Activated CD8-positive, alpha-beta memory T cell treated with anti-CD3 and anti-CD28 coated beads, Interleukin-2, amount 10 ng/mL, durations not matched to agents 7 days and 5 days (primary cell): ENCODE measurements at regions not wholly inside any gene's neighbourhood (a gene's known extent, or its start where the extent isn't known, plus 50 kb on each side); places are given as distances from the start of the nearest gene placed in this dataset.

Experiments used
- ATAC-seq: fragments of 150-1000 bp; cut with Tn5 transposase; one replicate; pipeline ENCODE4 v1.10.0; 2021; ENCODE audit warnings: moderate library complexity
- CTCF ChIA-PET: fragments of 350-600 bp; sonication (Branson Sonifier 250); formaldehyde crosslinking; loops from one replicate; lab custom pipeline; 2021; ENCODE audit warnings: antibody characterized with exemption; lab: Charles Lee
- DNase-seq: peaks from one replicate; pipeline ENCODE4 v3.0.0-alpha.2; 2020
- H3K27ac Mint-ChIP-seq: one replicate; pipeline ENCODE4 v1.8.0; 2021; ENCODE audit warnings: mild to moderate bottlenecking, mixed read lengths
- H3K27me3 Mint-ChIP-seq: one replicate; pipeline ENCODE4 v1.8.0; 2021; ENCODE audit warnings: mixed read lengths
- H3K36me3 Mint-ChIP-seq: one replicate; pipeline ENCODE4 v1.8.0; 2021; ENCODE audit warnings: mild to moderate bottlenecking, mixed read lengths
- H3K4me1 Mint-ChIP-seq: one replicate; pipeline ENCODE4 v1.8.0; 2021; ENCODE audit warnings: mixed read lengths
- H3K4me3 Mint-ChIP-seq: one replicate; pipeline ENCODE4 v1.8.0; 2021; ENCODE audit warnings: mild to moderate bottlenecking, moderate library complexity, mixed read lengths
- H3K9me3 Mint-ChIP-seq: one replicate; pipeline ENCODE4 v1.8.0; 2022; ENCODE audit warnings: low read depth, mixed read lengths

- Mint-ChIP-seq H3K9me3 (no peaks in the 10 kb centered on the region), H3K36me3 (no peaks in the 10 kb centered on the region), H3K4me1 (no peaks in the 10 kb centered on the region), H3K4me3 (no peak overlapping the region), H3K27me3 (peaks cover 3% of the 10 kb centered on the region), H3K27ac (no peak overlapping the region)
- ATAC-seq = no peak
- CTCF ChIA-PET = no interaction called here
- no peak for DNase-seq
Observed at GRCh38 chr13:73513751-73514150, 454.9 kb downstream of the KLF5 start.

GRCh38 chr13:73508841-73509240 is 450.0 kb downstream of the KLF5 start:
- H3K4me1 Mint-ChIP-seq = no peaks in the 10 kb centered on the region
- no peak overlapping the region for H3K4me3 Mint-ChIP-seq
- H3K36me3 Mint-ChIP-seq = no peaks in the 10 kb centered on the region
- CTCF ChIA-PET = no interaction called here
- no peaks in the 10 kb centered on the region for H3K9me3 Mint-ChIP-seq
- DNase-seq = no peak
- H3K27ac Mint-ChIP-seq = no peak overlapping the region
- H3K27me3 Mint-ChIP-seq = peaks cover 1% of the 10 kb centered on the region
- no peak for ATAC-seq

DNA sequence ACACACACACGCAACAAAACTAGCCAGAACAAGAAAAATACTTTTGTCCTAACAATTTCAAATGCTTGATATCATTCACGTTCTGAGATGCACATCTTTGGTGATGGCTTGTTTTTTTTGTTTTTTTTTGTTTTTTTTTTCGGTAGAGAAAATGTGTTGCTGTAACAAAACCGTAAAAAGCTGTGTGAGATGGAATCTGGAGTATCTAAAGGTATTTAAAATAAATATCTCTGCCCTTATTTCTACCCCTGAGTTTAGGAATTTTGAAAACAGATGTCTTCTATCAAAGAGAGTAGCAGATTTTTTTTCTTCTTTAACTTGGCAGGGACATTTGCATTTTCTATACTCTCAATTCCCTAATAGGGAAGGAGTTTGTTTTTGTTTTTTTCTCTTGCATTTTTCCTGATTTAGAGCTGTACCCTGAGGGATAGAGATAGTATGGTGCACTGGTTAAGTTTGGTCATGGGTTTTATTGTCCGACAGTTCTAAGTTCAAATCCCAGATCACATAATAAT is 446.6 kb downstream of the KLF5 start:
- CTCF ChIA-PET = no interaction called here
- H3K4me3 Mint-ChIP-seq = no peak overlapping the region
- H3K27ac Mint-ChIP-seq = no peak overlapping the region
- H3K4me1 Mint-ChIP-seq = no peaks in the 10 kb centered on the region
- no peaks in the 10 kb centered on the region for H3K27me3 Mint-ChIP-seq
- ATAC-seq = no peak
- no peaks in the 10 kb centered on the region for H3K36me3 Mint-ChIP-seq
- no peak for DNase-seq
- no peaks in the 10 kb centered on the region for H3K9me3 Mint-ChIP-seq

DNA sequence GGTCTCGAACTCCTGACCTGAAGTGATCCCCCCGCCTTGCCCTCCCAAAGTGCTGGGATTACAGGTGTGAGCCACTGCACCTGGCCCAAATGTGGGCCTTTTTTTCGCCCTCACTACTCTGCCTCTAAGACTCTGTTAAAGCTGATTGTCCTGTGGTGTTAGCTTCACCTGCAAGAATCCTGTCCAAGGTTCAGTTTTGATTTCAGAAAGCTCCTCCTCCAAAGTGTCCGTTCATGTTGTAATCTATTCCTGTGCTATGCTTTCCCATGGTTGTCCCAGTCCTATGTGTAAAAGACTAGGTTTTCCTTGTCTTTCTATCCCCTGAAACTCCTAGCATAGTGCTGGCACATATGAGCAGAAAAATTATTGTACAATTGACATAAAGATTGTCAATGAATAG is 440.9 kb downstream of the KLF5 start:
- CTCF ChIA-PET = no interaction called here
- H3K27me3 Mint-ChIP-seq = no peaks in the 10 kb centered on the region

GRCh38 chr13:73497430-73497829 is 438.6 kb downstream of the KLF5 start:
- DNase-seq (no peak), ATAC-seq (no peak)
- no peak overlapping the region for H3K27ac Mint-ChIP-seq
- no peaks in the 10 kb centered on the region for H3K36me3 Mint-ChIP-seq
- H3K4me3 Mint-ChIP-seq = no peak overlapping the region
- no peaks in the 10 kb centered on the region for H3K9me3 Mint-ChIP-seq
- peaks cover 5% of the 10 kb centered on the region for H3K4me1 Mint-ChIP-seq
- no peaks in the 10 kb centered on the region for H3K27me3 Mint-ChIP-seq
- CTCF ChIA-PET = no interaction called here

More for the DNA sequence above, 440.9 kb downstream of the KLF5 start:
- H3K4me1 Mint-ChIP-seq = no peaks in the 10 kb centered on the region
- no peak for DNase-seq
- no peaks in the 10 kb centered on the region for H3K36me3 Mint-ChIP-seq
- H3K27ac Mint-ChIP-seq = no peak overlapping the region
- no peak for ATAC-seq
- H3K4me3 Mint-ChIP-seq = no peak overlapping the region
- no peaks in the 10 kb centered on the region for H3K9me3 Mint-ChIP-seq

- peaks cover 5% of the 10 kb centered on the region for H3K4me1 Mint-ChIP-seq
- H3K36me3 Mint-ChIP-seq = no peaks in the 10 kb centered on the region
- H3K4me3 Mint-ChIP-seq = no peak overlapping the region
- DNase-seq (no peak), ATAC-seq (no peak)
- no peak overlapping the region for H3K27ac Mint-ChIP-seq
- H3K27me3 Mint-ChIP-seq = no peaks in the 10 kb centered on the region
- H3K9me3 Mint-ChIP-seq = no peaks in the 10 kb centered on the region
- CTCF ChIA-PET = no interaction called here
Observed at GRCh38 chr13:73496711-73497110, 437.9 kb downstream of the KLF5 start.

DNA sequence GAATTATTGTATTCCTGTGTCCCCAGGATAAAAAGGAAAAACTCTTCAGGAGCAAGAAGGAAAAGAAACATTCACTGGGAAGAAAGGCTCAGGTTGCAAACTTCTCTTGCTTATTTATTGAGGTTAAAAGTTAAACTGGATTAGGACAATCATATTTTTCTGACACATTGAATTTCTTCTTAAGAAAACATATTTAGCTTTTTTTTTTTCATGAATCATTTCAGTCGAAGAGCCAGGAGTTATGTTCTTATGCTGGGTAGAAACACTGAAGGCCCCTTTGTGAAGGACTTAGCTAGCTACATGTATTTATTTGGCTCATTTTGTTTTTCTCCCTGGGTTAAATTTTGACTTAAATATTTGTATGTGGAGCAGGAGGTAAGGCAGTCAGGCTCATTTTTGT is 434.0 kb downstream of the KLF5 start:
- Mint-ChIP-seq H3K9me3 (no peaks in the 10 kb centered on the region), H3K4me3 (no peak overlapping the region), H3K27me3 (no peaks in the 10 kb centered on the region), H3K36me3 (peaks cover 2% of the 10 kb centered on the region), H3K27ac (no peak overlapping the region), H3K4me1 (peaks cover 5% of the 10 kb centered on the region)
- CTCF ChIA-PET = no interaction called here
- ATAC-seq (no peak), DNase-seq (no peak)

DNA sequence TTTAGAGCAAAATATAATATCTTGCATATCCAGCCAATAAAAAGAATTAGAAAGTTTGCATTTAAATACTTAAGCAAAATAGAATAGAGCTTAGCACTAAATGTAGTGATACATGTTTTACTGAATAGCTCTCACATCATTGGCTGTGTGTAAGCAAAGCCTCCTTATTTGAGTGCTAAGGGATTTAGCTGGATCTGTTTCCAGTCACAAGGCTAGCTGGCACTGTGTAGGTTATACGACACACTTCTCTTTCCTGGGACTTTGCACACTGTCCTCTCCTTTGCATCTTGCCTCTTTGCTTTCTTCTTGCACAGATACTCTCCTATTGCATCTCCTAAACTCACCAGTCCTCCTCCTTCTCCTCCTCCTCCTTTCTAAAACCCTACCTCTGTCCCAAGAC is 423.8 kb downstream of the KLF5 start:
- ATAC-seq (no peak), DNase-seq (no peak)
- Mint-ChIP-seq H3K4me1 (no peaks in the 10 kb centered on the region), H3K4me3 (no peak overlapping the region), H3K36me3 (no peaks in the 10 kb centered on the region), H3K9me3 (no peaks in the 10 kb centered on the region), H3K27ac (no peak overlapping the region), H3K27me3 (peaks cover 3% of the 10 kb centered on the region)
- CTCF ChIA-PET = no interaction called here

- no peak overlapping the region for H3K27ac Mint-ChIP-seq
- ATAC-seq = no peak
- DNase-seq = no peak
- no peaks in the 10 kb centered on the region for H3K9me3 Mint-ChIP-seq
- H3K4me3 Mint-ChIP-seq = no peak overlapping the region
- H3K27me3 Mint-ChIP-seq = peaks cover 3% of the 10 kb centered on the region
- CTCF ChIA-PET = no interaction called here
- no peaks in the 10 kb centered on the region for H3K4me1 Mint-ChIP-seq
- H3K36me3 Mint-ChIP-seq = no peaks in the 10 kb centered on the region
Observed at GRCh38 chr13:73481886-73482445, 423.2 kb downstream of the KLF5 start.

DNA sequence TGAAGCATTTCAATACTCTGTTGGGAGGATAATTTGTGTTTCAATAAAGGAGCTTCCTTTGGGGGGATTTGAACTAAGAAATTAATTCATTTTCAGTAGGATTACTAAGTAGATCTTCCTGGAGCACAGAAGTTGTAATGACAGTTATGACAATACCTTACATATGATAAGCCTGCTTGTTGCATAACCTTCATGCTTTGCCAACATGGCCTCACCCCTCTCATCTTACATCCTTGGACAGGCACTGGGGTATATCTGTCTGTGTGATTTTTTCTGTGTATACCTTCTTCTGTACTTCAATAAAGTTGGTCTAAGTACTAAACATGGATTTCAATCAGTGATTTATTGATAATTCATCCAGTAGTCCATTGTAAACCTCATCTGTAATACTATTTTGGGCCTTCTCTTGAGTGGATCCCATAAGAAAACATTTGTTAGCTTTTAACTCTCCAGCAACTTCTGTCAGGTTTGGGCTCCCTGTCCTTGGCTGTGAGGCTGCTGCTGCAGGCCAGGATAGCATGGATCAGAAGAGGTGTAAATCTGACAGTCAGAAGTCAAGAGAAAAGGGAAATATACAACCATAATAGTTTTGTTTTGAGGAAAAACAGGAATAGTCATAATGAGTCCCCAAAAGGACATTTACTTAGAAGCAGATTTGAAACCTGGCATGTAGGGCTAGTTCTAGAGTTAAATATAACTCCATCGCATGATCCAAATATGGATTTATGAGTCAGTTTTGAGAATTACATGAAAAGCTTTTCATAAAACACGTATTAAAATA is 422.2 kb downstream of the KLF5 start:
- peaks cover 3% of the 10 kb centered on the region for H3K27me3 Mint-ChIP-seq
- H3K27ac Mint-ChIP-seq = no peak overlapping the region
- H3K36me3 Mint-ChIP-seq = no peaks in the 10 kb centered on the region
- no peak overlapping the region for H3K4me3 Mint-ChIP-seq
- ATAC-seq (no peak), DNase-seq (no peak)
- no peaks in the 10 kb centered on the region for H3K9me3 Mint-ChIP-seq
- CTCF ChIA-PET = no interaction called here
- no peaks in the 10 kb centered on the region for H3K4me1 Mint-ChIP-seq

DNA sequence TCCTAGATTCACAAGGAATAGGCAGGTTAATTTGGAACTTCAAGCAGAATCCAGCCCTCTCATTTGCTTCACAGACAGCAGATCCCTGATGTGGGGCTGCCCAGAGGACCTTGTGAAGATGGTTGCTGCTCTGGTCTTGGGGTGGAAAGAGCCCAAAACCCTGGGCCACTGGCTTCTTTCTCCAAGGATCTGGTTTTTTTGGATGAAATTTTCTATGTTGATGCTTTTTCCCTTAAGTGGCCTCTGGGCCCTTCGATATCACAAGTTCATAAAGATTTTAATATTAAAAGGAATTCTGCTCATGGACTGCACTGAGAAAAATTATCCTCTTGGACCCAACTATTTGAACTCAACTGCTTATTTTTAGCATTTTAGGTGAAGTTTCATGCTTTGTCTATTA is 421.1 kb downstream of the KLF5 start:
- Mint-ChIP-seq H3K4me3 (no peak overlapping the region), H3K36me3 (no peaks in the 10 kb centered on the region), H3K27me3 (peaks cover 3% of the 10 kb centered on the region), H3K4me1 (no peaks in the 10 kb centered on the region), H3K9me3 (no peaks in the 10 kb centered on the region), H3K27ac (no peak overlapping the region)
- DNase-seq (no peak), ATAC-seq (no peak)
- CTCF ChIA-PET = no interaction called here

DNA sequence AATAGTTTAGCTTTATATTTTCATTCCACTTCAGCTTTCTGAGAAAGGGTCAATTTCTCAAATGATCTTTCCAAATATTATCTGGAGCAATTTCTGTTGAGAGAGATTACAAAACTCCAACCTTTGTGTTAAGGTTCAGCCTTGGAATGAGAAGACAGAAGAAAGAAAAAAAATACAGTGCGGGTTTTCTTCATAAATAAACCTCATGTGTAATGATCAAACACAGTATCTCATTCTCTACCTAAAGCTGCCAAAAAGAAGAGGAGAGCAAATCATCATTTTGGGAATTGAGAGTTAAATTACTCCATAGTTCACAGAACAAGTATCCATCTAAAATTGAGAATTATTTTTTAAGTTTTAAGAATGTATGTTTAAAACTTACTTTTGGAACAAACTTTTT is 420.5 kb downstream of the KLF5 start:
- no peak for DNase-seq
- Mint-ChIP-seq H3K4me3 (no peak overlapping the region), H3K27me3 (peaks cover 3% of the 10 kb centered on the region), H3K27ac (no peak overlapping the region), H3K36me3 (no peaks in the 10 kb centered on the region), H3K9me3 (no peaks in the 10 kb centered on the region), H3K4me1 (no peaks in the 10 kb centered on the region)
- CTCF ChIA-PET = no interaction called here
- ATAC-seq = no peak

DNA sequence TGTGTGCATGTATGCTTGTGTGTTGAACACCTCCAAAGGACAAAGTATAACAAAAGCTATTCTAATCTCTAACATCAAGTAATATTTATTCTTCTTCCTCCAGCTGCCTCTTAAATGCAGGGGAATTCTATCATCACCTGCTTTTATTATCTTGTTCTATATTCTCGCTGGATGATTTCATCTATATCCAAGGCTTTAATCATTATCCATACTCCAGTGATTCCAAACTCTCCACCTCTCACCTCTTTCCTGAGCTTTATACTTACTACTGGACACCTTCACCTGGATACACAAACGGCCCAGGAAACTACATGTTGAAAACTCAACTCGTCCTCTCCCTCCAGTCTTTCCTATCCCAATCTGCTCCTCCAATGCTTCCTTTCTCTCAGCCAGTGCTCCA is 418.6 kb downstream of the KLF5 start:
- no peak for DNase-seq
- Mint-ChIP-seq H3K9me3 (no peaks in the 10 kb centered on the region), H3K27me3 (peaks cover 3% of the 10 kb centered on the region), H3K27ac (no peak overlapping the region), H3K4me1 (no peaks in the 10 kb centered on the region), H3K4me3 (no peak overlapping the region), H3K36me3 (no peaks in the 10 kb centered on the region)
- no peak for ATAC-seq
- CTCF ChIA-PET = no interaction called here

GRCh38 chr13:73473016-73473415 is 414.2 kb downstream of the KLF5 start:
- Mint-ChIP-seq H3K27ac (no peak overlapping the region), H3K36me3 (no peaks in the 10 kb centered on the region), H3K9me3 (no peaks in the 10 kb centered on the region), H3K27me3 (peaks cover 4% of the 10 kb centered on the region), H3K4me3 (no peak overlapping the region), H3K4me1 (no peaks in the 10 kb centered on the region)
- no peak for ATAC-seq
- CTCF ChIA-PET = no interaction called here
- DNase-seq = no peak
